HEK293 (cell line): ENCODE measurements at regions not wholly inside any gene's neighbourhood (a gene's known extent, or its start where the extent isn't known, plus 50 kb on each side); places are given as distances from the start of the nearest gene placed in this dataset.
"Not testable (repeated sequence)": the region's sequence is repeated elsewhere in the genome, so short reads cannot be mapped to it uniquely, and the experiment has no call there.

Source experiments
- CTCF ChIA-PET: fragments of 350-600 bp; formaldehyde crosslinking; extraction: SDS; loops from one replicate; lab custom pipeline; 2021; ENCODE audit warnings: antibody characterized with exemption; lab: Yijun Ruan, JAX
- POLR2A ChIA-PET: fragments of 300-600 bp; formaldehyde crosslinking; extraction: SDS; loops from one replicate; lab custom pipeline; 2020; ENCODE audit warnings: antibody characterized with exemption, inconsistent platforms; lab: Yijun Ruan, JAX
- H3K27ac ChIP-seq: fragments of 200-500 bp; sonication (Bioruptor generic); 2 replicates; pipeline ENCODE4 v1.5.1; 2014; ENCODE audit warnings: low read depth, low read length, control low read depth, inconsistent platforms; ENCODE audit errors: extremely low read depth
- H3K36me3 ChIP-seq, 2 experiments: fragments of 200-500 bp in 1 of 2; sonication (Bioruptor generic) in 1 of 2; 1 replicate in 1 of 2; 2 replicates in 1 of 2; pipeline ENCODE4 v1.5.1; 2014 to 2017; ENCODE audit warnings: inconsistent platforms in 2 of 2, low read length in 2 of 2; ENCODE audit not compliant: control insufficient read depth in 2 of 2, insufficient read depth in 1 of 2
- H3K4me1 ChIP-seq: fragments of 200-500 bp; sonication (Bioruptor generic); 2 replicates; pipeline ENCODE4 v1.5.1; 2014; ENCODE audit warnings: mild to moderate bottlenecking, low read length, inconsistent platforms; ENCODE audit not compliant: control insufficient read depth, insufficient read depth
- H3K4me3 ChIP-seq: 2 replicates; pipeline ENCODE4 v1.5.1; 2011; ENCODE audit warnings: low read depth, mild to moderate bottlenecking, control low read depth, low read length, moderate library complexity
- H3K9me3 ChIP-seq: fragments of 200-500 bp; sonication (Bioruptor generic); 2 replicates; pipeline ENCODE4 v1.5.1; 2014; ENCODE audit warnings: low read depth, low read length, inconsistent platforms; ENCODE audit not compliant: control insufficient read depth, insufficient read depth
- BCL11B ChIP-seq: fragments of 450-650 bp; formaldehyde crosslinking; IDR thresholded peaks from 2 replicates; pipeline ENCODE4 v1.5.1; 2016; ENCODE audit warnings: low read depth, missing biosample characterization, missing genetic modification characterization
- FEZF1 ChIP-seq: fragments of 450-650 bp; formaldehyde crosslinking; IDR thresholded peaks from 2 replicates; pipeline ENCODE4 v1.5.1; 2016; ENCODE audit warnings: missing biosample characterization, missing genetic modification characterization
- KLF10 ChIP-seq: fragments of 450-650 bp; IDR thresholded peaks from 2 replicates; pipeline ENCODE4 v1.5.1; 2018; ENCODE audit warnings: missing biosample characterization, mild to moderate bottlenecking, missing genetic modification characterization
- MZF1 ChIP-seq: fragments of 450-650 bp; formaldehyde crosslinking; IDR thresholded peaks from 2 replicates; pipeline ENCODE4 v1.5.1; 2017; ENCODE audit warnings: missing biosample characterization, missing genetic modification characterization, borderline replicate concordance
- PRDM1 ChIP-seq: fragments of 450-650 bp; formaldehyde crosslinking; IDR thresholded peaks from 2 replicates; pipeline ENCODE4; 2016; ENCODE audit warnings: missing biosample characterization, missing genetic modification characterization
- SALL2 ChIP-seq: fragments of 450-650 bp; formaldehyde crosslinking; IDR thresholded peaks from 2 replicates; pipeline ENCODE4 v1.5.0; 2017; ENCODE audit warnings: missing biosample characterization, mild to moderate bottlenecking, missing genetic modification characterization, borderline replicate concordance
- SP3 ChIP-seq: fragments of 450-650 bp; formaldehyde crosslinking; IDR thresholded peaks from 2 replicates; pipeline ENCODE4 v1.5.1; 2016; ENCODE audit warnings: missing biosample characterization, missing genetic modification characterization
- TCF7L2 ChIP-seq: IDR thresholded peaks from 2 replicates; pipeline ENCODE4 v1.6.1; 2011; ENCODE audit warnings: low read depth, mild to moderate bottlenecking, inconsistent platforms, low read length, moderate library complexity, borderline replicate concordance
- ZBTB20 ChIP-seq: fragments of 450-650 bp; formaldehyde crosslinking; IDR thresholded peaks from 2 replicates; pipeline ENCODE4 v1.5.1; 2016; ENCODE audit warnings: missing biosample characterization, missing genetic modification characterization
- ZNF114 ChIP-seq: fragments of 450-650 bp; formaldehyde crosslinking; IDR thresholded peaks from 2 replicates; pipeline ENCODE4 v1.5.0; 2017; ENCODE audit warnings: missing biosample characterization, missing genetic modification characterization
- ZNF146 ChIP-seq: fragments of 450-650 bp; formaldehyde crosslinking; IDR thresholded peaks from 2 replicates; pipeline ENCODE4 v1.5.1; 2016; ENCODE audit warnings: missing biosample characterization, missing genetic modification characterization
- ZNF175 ChIP-seq: fragments of 450-650 bp; formaldehyde crosslinking; IDR thresholded peaks from 2 replicates; pipeline ENCODE4 v1.5.1; 2016; ENCODE audit warnings: missing biosample characterization, missing genetic modification characterization
- ZNF211 ChIP-seq: fragments of 450-650 bp; formaldehyde crosslinking; IDR thresholded peaks from 2 replicates; pipeline ENCODE4 v1.5.1; 2016; ENCODE audit warnings: low read depth, missing biosample characterization, missing genetic modification characterization
- ZNF26 ChIP-seq: fragments of 450-650 bp; formaldehyde crosslinking; IDR thresholded peaks from 2 replicates; pipeline ENCODE4 v1.5.1; 2016; ENCODE audit warnings: missing biosample characterization, missing genetic modification characterization
- ZNF558 ChIP-seq: fragments of 450-650 bp; formaldehyde crosslinking; IDR thresholded peaks from 2 replicates; pipeline ENCODE4 v1.5.1; 2016; ENCODE audit warnings: missing biosample characterization, missing genetic modification characterization
- ZNF561 ChIP-seq: fragments of 450-650 bp; IDR thresholded peaks from 2 replicates; pipeline ENCODE4 v1.5.1; 2018; ENCODE audit warnings: missing biosample characterization, missing genetic modification characterization, borderline replicate concordance
- ZNF658 ChIP-seq: fragments of 450-650 bp; formaldehyde crosslinking; IDR thresholded peaks from 2 replicates; pipeline ENCODE4; 2016; ENCODE audit warnings: missing biosample characterization, missing genetic modification characterization
- ZNF707 ChIP-seq: fragments of 450-650 bp; formaldehyde crosslinking; IDR thresholded peaks from 2 replicates; pipeline ENCODE4 v1.5.1; 2016; ENCODE audit warnings: missing biosample characterization, missing genetic modification characterization
- ZNF792 ChIP-seq: fragments of 450-650 bp; formaldehyde crosslinking; IDR thresholded peaks from 2 replicates; pipeline ENCODE4 v1.5.1; 2016; ENCODE audit warnings: missing biosample characterization, missing genetic modification characterization
- TF ChIP-seq, protein P1 (sequence below): fragments of 450-650 bp; formaldehyde crosslinking; IDR thresholded peaks from 2 replicates; pipeline ENCODE4 v1.5.1; 2016; ENCODE audit warnings: missing biosample characterization, missing genetic modification characterization
- TF ChIP-seq, protein P2 (sequence below): fragments of 450-650 bp; formaldehyde crosslinking; IDR thresholded peaks from 2 replicates; pipeline ENCODE4 v1.5.0; 2017; ENCODE audit warnings: missing biosample characterization, missing genetic modification characterization, borderline replicate concordance
- TF ChIP-seq, protein P3 (sequence below): fragments of 450-650 bp; formaldehyde crosslinking; IDR thresholded peaks from 2 replicates; pipeline ENCODE4 v1.5.1; 2016; ENCODE audit warnings: missing biosample characterization, missing genetic modification characterization

DNA sequence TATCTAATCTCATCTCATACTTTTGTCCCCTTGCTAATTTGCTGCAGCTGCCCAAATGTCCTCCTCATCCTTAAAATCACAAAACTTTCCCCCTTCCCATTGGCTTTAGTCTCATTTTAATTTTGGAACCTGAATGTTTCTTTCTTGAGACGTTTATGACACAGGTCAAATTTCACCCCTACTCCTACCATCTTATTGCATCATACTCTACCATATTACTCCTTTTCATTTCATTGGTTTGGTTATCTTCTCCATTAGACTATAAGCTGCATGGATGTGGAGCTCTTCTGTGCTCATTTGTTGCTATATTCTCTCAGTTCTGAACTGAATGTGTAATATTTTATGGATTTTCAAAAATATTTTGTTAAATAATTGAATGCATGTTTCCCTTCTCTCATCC lies 688.6 kb downstream of the CBLN4 start (continued):
- no peak for TF ChIP-seq SP3 (tag by site-specific recombination)
- TF ChIP-seq ZNF26 (tag by site-specific recombination): no peak
- no peak for TF ChIP-seq ZNF175 (tag by site-specific recombination)
- TF ChIP-seq ZNF707: no peak
- TF ChIP-seq TCF7L2: no peak
- no peak for TF ChIP-seq ZNF114 (tag by site-specific recombination)

GRCh38 chr20:55310844-55311243 lies 694.5 kb downstream of the CBLN4 start:
- CTCF ChIA-PET, H3K4me1 ChIP-seq, H3K4me3 ChIP-seq, H3K27ac ChIP-seq, POLR2A ChIA-PET, H3K9me3 ChIP-seq, H3K36me3 ChIP-seq: not testable (repeated sequence)
- peak; percentile 76 for TF ChIP-seq ZNF146

GRCh38 chr20:55291261-55291660 lies 714.1 kb downstream of the CBLN4 start:
- Histone ChIP-seq H3K27ac (no peak overlapping the region), H3K9me3 (no peaks in the 10 kb centered on the region), H3K36me3 (no peaks in the 10 kb centered on the region), H3K4me1 (no peaks in the 10 kb centered on the region), H3K4me3 (no peak overlapping the region)
- ChIA-PET POLR2A (no interaction called here), CTCF (no interaction called here)
- TF ChIP-seq KLF10 (tag by site-specific recombination) (no peak), BCL11B (tag by site-specific recombination) (no peak), ZNF558 (no peak), FEZF1 (tag by site-specific recombination) (no peak), SALL2 (tag by site-specific recombination) (no peak), ZNF211 (tag by site-specific recombination) (no peak), ZNF658 (tag by site-specific recombination) (no peak), MZF1 (no peak), PRDM1 (no peak), ZBTB20 (tag by site-specific recombination) (no peak), ZNF792 (tag by site-specific recombination) (no peak), ZNF561 (tag by site-specific recombination) (no peak)
- TF ChIP-seq, protein P1, sequence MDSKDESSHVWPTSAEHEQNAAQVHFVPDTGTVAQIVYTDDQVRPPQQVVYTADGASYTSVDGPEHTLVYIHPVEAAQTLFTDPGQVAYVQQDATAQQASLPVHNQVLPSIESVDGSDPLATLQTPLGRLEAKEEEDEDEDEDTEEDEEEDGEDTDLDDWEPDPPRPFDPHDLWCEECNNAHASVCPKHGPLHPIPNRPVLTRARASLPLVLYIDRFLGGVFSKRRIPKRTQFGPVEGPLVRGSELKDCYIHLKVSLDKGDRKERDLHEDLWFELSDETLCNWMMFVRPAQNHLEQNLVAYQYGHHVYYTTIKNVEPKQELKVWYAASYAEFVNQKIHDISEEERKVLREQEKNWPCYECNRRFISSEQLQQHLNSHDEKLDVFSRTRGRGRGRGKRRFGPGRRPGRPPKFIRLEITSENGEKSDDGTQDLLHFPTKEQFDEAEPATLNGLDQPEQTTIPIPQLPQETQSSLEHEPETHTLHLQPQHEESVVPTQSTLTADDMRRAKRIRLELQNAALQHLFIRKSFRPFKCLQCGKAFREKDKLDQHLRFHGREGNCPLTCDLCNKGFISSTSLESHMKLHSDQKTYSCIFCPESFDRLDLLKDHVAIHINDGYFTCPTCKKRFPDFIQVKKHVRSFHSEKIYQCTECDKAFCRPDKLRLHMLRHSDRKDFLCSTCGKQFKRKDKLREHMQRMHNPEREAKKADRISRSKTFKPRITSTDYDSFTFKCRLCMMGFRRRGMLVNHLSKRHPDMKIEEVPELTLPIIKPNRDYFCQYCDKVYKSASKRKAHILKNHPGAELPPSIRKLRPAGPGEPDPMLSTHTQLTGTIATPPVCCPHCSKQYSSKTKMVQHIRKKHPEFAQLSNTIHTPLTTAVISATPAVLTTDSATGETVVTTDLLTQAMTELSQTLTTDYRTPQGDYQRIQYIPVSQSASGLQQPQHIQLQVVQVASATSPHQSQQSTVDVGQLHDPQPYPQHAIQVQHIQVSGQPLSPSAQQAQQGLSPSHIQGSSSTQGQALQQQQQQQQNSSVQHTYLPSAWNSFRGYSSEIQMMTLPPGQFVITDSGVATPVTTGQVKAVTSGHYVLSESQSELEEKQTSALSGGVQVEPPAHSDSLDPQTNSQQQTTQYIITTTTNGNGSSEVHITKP (tag by site-specific recombination): no peak
- TF ChIP-seq, protein P2, sequence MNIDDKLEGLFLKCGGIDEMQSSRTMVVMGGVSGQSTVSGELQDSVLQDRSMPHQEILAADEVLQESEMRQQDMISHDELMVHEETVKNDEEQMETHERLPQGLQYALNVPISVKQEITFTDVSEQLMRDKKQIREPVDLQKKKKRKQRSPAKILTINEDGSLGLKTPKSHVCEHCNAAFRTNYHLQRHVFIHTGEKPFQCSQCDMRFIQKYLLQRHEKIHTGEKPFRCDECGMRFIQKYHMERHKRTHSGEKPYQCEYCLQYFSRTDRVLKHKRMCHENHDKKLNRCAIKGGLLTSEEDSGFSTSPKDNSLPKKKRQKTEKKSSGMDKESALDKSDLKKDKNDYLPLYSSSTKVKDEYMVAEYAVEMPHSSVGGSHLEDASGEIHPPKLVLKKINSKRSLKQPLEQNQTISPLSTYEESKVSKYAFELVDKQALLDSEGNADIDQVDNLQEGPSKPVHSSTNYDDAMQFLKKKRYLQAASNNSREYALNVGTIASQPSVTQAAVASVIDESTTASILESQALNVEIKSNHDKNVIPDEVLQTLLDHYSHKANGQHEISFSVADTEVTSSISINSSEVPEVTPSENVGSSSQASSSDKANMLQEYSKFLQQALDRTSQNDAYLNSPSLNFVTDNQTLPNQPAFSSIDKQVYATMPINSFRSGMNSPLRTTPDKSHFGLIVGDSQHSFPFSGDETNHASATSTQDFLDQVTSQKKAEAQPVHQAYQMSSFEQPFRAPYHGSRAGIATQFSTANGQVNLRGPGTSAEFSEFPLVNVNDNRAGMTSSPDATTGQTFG: no peak
- TF ChIP-seq, protein P3, sequence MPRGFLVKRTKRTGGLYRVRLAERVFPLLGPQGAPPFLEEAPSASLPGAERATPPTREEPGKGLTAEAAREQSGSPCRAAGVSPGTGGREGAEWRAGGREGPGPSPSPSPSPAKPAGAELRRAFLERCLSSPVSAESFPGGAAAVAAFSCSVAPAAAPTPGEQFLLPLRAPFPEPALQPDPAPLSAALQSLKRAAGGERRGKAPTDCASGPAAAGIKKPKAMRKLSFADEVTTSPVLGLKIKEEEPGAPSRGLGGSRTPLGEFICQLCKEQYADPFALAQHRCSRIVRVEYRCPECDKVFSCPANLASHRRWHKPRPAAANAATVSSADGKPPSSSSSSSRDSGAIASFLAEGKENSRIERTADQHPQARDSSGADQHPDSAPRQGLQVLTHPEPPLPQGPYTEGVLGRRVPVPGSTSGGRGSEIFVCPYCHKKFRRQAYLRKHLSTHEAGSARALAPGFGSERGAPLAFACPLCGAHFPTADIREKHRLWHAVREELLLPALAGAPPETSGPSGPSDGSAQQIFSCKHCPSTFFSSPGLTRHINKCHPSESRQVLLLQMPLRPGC: no peak
